Activated T-cell treated with anti-CD3 and anti-CD28 coated beads, Interleukin-2, amount 50 U/mL, for 72 hours (primary cell): ENCODE measurements at regions not wholly inside any gene's neighbourhood (a gene's known extent, or its start where the extent isn't known, plus 50 kb on each side); places are given as distances from the start of the nearest gene placed in this dataset.
"Not testable (repeated sequence)": the region's sequence is repeated elsewhere in the genome, so short reads cannot be mapped to it uniquely, and the experiment has no call there.

ENCODE experiments used
- ATAC-seq, 2 donors: fragments of 150-1000 bp; cut with Tn5 transposase; replicated peaks in 1 of 2; 2 replicates each; pipeline ENCODE4 v1.10.0; 2021; ENCODE audit warnings: moderate library complexity in 2 of 2, mild to moderate bottlenecking in 1 of 2
- DNase-seq, 2 donors: peaks; one replicate each; pipeline ENCODE4 v3.0.0; 2021 to 2022; ENCODE audit warnings: mixed read lengths in 1 of 2
- H3K27ac Mint-ChIP-seq: one replicate; pipeline ENCODE4 v1.8.0; 2022; ENCODE audit warnings: mild to moderate bottlenecking, moderate library complexity, mixed read lengths
- H3K27me3 Mint-ChIP-seq: one replicate; pipeline ENCODE4 v1.8.0; 2022; ENCODE audit warnings: low read depth, mixed read lengths
- H3K36me3 Mint-ChIP-seq, 2 donors: one replicate each; pipeline ENCODE4 v1.8.0; 2022; ENCODE audit warnings: mixed read lengths in 2 of 2, mild to moderate bottlenecking in 1 of 2; ENCODE audit not compliant: insufficient read depth in 2 of 2
- H3K4me1 Mint-ChIP-seq: one replicate; pipeline ENCODE4 v1.8.0; 2022; ENCODE audit warnings: low read depth, mixed read lengths
- H3K4me3 Mint-ChIP-seq, 2 donors: one replicate each; pipeline ENCODE4 v1.8.0; 2022; ENCODE audit warnings: mild to moderate bottlenecking in 2 of 2, mixed read lengths in 2 of 2, moderate library complexity in 2 of 2
- H3K9me3 Mint-ChIP-seq, 2 donors: one replicate each; pipeline ENCODE4 v1.8.0; 2022; ENCODE audit warnings: mixed read lengths in 2 of 2

DNA sequence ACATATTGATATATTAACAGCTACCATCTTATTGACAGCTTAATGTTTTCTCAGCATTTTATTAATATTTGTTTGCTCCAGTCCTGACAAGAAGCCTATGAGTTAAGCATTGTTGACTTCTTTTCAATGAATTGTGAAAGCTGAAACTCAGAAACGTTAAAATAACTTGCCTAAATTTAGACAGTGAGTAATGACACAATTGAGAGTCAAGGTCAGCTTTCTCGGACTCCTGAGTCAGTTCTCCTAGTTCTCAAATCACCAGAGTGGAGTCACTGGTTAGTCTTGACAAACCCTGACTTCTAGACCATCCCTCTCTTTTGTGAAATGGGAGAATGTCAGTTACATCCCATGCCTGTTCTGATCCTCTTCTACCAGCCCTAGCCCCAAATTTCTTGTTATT is 222.7 kb upstream of the ACO1 start:
- no peak for DNase-seq
- no peaks in the 10 kb centered on the region for H3K4me1 Mint-ChIP-seq
- no peaks in the 10 kb centered on the region for H3K9me3 Mint-ChIP-seq
- H3K27me3 Mint-ChIP-seq, result no peaks in the 10 kb centered on the region
- no peak overlapping the region for H3K27ac Mint-ChIP-seq
- no peak for ATAC-seq
- no peaks in the 10 kb centered on the region for H3K36me3 Mint-ChIP-seq
- no peak overlapping the region for H3K4me3 Mint-ChIP-seq

DNA sequence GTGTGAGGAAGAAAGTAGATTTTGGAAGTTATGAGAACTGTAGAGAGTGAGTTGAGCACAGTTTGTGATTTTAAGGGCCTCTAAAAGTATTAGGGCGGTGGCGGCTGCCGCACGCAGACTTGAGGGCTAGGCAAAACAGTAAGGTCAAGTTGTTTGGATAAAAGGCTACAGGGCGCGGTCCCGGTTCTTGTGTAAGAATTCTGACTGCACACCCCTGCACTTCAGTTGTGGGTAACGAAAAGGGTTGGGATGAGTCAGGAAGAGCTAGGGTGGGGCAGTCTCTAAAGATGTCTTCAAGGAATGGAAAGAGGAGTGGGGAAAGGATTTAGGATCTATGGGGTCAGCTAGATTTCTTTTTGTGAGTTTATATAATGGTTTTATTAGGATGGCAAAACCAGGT is 218.1 kb upstream of the ACO1 start:
- not testable (repeated sequence) for H3K9me3 Mint-ChIP-seq, H3K36me3 Mint-ChIP-seq, H3K4me3 Mint-ChIP-seq, H3K4me1 Mint-ChIP-seq, DNase-seq, ATAC-seq, H3K27me3 Mint-ChIP-seq, H3K27ac Mint-ChIP-seq

DNA sequence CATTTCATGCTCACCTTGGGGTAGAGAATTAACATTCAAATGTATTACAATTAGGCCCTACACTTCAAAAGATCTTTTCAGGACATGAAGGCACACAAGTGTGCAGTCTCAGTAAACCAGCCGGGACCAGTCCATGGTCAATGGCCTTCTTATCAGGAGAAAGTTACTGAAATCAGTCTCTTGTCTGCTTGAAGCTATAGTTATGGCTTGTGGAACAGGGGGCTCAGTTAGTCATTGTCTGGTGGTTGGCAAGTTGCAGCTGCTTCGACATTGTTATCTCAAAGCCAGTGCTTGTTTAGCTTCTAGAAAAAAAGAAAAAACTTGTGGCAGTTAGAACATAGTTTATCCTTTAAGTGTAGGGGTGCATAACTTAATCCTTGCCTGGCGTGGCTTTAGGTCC is 213.1 kb upstream of the ACO1 start:
- Mint-ChIP-seq H3K9me3 (no peaks in the 10 kb centered on the region), H3K4me3 (no peak overlapping the region), H3K4me1 (no peaks in the 10 kb centered on the region), H3K27me3 (no peaks in the 10 kb centered on the region), H3K27ac (no peak overlapping the region), H3K36me3 (no peaks in the 10 kb centered on the region)
- DNase-seq (no peak), ATAC-seq (no peak)

DNA sequence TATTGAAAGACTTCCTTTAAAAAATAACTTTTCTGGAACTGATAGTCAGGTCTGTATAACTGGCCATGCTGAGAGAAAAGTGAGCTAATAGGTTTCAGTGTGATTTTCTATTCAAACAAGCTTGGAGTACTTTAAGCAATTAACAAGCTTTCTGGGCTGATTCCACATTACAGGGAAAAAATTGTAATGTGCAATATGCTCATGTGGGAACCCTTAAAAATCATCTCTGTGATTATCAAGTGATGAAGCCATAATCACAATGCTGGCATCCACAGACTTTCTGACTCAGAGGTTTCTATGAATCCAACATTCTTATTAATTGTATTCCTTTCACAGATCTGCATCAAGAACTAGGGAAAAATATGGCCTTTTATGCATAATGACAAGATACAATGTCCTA is 212.2 kb upstream of the ACO1 start:
- Mint-ChIP-seq H3K4me3 (no peak overlapping the region), H3K27me3 (no peaks in the 10 kb centered on the region), H3K4me1 (no peaks in the 10 kb centered on the region), H3K9me3 (no peaks in the 10 kb centered on the region), H3K36me3 (no peaks in the 10 kb centered on the region), H3K27ac (no peak overlapping the region)
- ATAC-seq (no peak), DNase-seq (no peak)

DNA sequence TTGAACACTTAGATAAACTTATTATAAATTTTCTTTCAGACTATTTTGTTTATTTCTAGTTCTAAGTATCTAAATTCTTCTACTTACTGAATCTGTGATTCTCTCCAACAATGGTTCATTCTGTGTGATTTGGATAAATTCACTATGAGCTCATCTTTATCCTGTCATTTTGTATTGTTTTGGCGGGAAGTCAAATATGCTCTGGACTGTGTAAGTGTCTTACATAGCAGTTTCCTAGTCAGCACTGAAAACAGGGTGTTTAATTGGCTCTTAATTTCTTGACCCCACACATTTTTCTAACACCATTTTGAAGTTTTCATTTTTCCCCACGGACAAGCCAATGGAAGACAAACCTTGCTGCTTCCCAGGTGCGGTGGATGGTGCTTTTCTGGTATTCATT is 207.0 kb upstream of the ACO1 start:
- Mint-ChIP-seq H3K4me3 (no peak overlapping the region), H3K4me1 (no peaks in the 10 kb centered on the region), H3K27ac (no peak overlapping the region), H3K36me3 (no peaks in the 10 kb centered on the region), H3K27me3 (no peaks in the 10 kb centered on the region), H3K9me3 (no peaks in the 10 kb centered on the region)
- DNase-seq (no peak), ATAC-seq (no peak)

DNA sequence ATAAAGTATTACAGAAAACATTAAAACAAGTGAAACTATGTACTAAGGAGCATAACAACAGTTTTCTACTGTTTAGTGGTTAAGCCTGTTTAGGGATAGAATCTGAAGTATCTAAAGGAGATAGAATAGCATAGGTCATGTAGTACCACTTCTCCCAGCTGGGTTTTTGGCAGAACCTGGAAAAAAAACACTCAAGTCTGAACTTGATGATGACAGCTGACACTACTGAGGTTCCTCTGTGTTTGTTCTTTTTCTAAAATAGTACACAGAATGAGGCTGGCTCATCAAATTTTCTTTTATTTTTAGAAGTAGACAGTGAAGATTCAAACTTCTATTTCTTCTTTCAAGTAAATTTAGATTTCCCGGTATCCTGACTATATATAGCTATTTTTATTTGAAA is 203.8 kb upstream of the ACO1 start:
- no peak for DNase-seq

DNA sequence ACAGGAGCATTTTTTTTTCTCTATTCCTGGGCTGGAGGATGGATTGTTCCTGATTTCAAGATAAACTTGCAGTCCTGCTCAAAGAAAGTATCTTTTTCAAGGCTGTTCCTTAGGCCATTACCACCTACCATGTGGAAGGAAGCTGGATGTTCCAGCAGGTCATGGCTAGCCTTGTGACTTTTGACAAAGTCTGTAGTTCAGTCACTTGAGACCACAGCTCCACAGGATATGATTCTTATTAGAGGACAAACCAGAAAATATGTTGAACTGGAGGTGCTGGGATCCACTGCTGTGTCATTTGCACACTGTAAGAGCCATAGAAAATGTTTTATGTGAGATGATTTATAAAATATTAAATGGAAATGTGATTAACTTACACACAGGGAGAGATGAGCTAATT is 184.2 kb upstream of the ACO1 start:
- H3K27me3 Mint-ChIP-seq, result no peaks in the 10 kb centered on the region
- DNase-seq (no peak), ATAC-seq (no peak)
- H3K9me3 Mint-ChIP-seq, result no peaks in the 10 kb centered on the region
- H3K4me3 Mint-ChIP-seq, result no peak overlapping the region
- H3K4me1 Mint-ChIP-seq, result no peaks in the 10 kb centered on the region
- H3K36me3 Mint-ChIP-seq, result no peaks in the 10 kb centered on the region
- H3K27ac Mint-ChIP-seq, result no peak overlapping the region

More for the DNA sequence above, 203.8 kb upstream of the ACO1 start:
- Mint-ChIP-seq H3K27ac (no peak overlapping the region), H3K4me3 (no peak overlapping the region), H3K4me1 (no peaks in the 10 kb centered on the region), H3K36me3 (no peaks in the 10 kb centered on the region), H3K9me3 (no peaks in the 10 kb centered on the region), H3K27me3 (no peaks in the 10 kb centered on the region)
- ATAC-seq, result no peak

DNA sequence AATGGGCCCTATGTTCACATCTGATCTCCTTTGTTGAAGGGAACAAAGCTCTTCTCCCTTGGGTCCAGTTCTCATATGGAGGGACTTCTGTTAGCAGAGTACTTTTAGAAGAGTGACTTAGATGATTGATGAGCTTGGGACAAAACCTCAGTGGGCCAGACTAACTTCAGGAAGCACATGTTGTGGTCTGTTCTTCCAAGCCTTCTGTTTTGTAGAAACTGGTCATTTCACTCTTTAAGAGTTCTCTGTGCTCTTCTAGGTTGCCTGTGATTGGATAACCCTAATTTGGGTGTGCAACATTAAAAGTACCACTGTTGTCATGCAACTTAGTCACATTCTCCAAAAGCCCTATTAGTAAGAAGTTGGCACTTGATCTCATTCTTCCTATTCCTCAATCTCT is 183.5 kb upstream of the ACO1 start:
- no peaks in the 10 kb centered on the region for H3K27me3 Mint-ChIP-seq
- H3K36me3 Mint-ChIP-seq, result no peaks in the 10 kb centered on the region
- H3K4me3 Mint-ChIP-seq, result no peak overlapping the region
- no peaks in the 10 kb centered on the region for H3K9me3 Mint-ChIP-seq
- DNase-seq (no peak), ATAC-seq (no peak)
- no peak overlapping the region for H3K27ac Mint-ChIP-seq
- no peaks in the 10 kb centered on the region for H3K4me1 Mint-ChIP-seq

DNA sequence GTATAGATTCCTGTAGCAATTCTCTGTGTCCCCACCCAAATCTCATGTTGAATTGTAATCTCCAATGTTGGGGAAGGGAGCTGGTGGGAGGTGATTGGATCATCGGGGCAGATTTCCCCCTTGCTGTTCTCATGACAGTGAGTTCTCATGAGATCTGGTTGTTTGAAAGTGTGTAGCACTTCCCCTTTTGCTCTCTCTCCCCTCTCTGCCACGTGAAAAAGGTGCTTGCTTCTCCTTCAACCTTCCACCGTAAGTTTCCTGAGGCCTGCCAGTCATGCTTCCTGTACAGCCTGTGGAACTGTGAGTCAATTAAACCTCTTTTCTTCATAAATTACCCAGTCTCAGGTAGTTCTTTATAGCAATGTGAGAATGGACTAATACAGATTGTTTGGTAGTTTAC is 175.3 kb upstream of the ACO1 start:
- H3K9me3 Mint-ChIP-seq, H3K36me3 Mint-ChIP-seq, DNase-seq, H3K27me3 Mint-ChIP-seq, H3K4me3 Mint-ChIP-seq, ATAC-seq, H3K27ac Mint-ChIP-seq, H3K4me1 Mint-ChIP-seq: not testable (repeated sequence)

DNA sequence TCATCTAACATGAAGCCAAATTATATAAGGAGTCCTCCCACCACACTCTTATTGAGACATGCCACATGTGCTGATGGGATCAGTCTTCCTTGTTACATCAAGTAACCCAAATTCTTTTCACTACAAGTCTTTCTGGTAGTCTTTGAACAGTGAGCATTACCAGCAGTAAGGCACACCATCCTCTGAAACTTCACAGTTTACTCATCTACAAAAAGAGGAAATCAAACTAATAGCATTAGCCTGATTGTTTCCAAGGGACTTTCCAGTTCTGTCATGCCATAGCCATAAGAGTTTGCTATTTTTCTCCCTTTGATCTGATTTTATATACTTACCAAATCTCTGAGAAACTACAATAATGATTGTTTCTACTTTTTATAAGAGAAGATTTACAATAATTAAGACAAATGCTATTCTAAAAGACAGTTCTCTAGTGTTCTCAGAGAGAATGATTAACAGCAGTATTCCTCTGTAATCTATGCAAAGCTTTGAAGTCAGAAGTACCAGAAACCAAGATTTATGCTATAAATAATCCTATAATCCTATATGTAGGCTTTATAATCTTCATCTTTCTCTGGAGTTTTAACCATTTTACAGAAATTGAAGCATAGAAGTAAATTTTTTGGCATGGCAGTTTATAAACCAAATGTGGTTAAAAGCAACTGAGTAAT is 166.2 kb upstream of the ACO1 start:
- Mint-ChIP-seq H3K9me3 (peaks cover 0 to 2% of the 10 kb centered on the region in 2 donors), H3K27me3 (no peaks in the 10 kb centered on the region), H3K36me3 (no peaks in the 10 kb centered on the region), H3K4me1 (no peaks in the 10 kb centered on the region), H3K4me3 (no peak overlapping the region), H3K27ac (peak overlapping the region; percentile 40)
- ATAC-seq (no peak), DNase-seq (no peak)

DNA sequence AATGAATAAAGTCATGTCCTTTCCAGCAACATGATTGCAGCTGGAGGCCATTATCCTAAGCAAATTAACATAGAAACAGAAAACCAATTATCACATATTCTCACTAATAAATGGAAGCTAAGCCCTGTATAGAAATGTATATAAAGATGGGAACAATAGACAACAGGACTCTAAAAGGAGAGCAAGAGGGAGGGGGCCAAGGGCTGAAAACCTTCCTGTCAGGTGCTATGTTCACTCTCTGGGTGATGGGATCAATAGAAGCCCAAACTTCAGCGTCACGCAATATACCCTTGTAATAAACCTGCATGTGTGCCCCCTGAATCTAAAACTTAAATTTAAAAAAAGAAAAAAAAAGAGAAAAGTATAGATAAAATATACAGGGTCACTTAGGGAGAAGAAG is 163.7 kb upstream of the ACO1 start:
- H3K4me1 Mint-ChIP-seq, result no peaks in the 10 kb centered on the region

DNA sequence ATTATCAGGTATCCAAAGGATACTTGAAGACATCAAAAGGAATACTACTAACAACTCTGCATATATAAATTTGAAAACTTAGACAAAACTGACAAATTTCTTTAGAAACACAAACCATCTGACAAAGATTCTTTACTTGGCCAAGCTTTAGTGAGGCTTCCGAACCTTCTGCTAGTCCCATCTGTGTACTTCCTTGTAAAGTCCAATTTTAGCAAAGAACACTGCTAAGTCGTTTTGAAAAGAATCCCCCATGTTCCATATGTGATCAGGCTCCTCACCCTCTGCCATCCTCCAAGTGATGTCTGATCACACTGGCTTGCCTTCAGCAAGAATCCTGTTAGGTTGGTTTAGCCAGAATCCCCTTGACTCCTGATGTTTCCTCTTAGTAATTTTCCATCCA is 150.0 kb upstream of the ACO1 start:
- no peaks in the 10 kb centered on the region for H3K4me1 Mint-ChIP-seq
- H3K27ac Mint-ChIP-seq, result no peak overlapping the region
- no peak overlapping the region for H3K4me3 Mint-ChIP-seq
- no peaks in the 10 kb centered on the region for H3K27me3 Mint-ChIP-seq
- peaks cover 0 to 4% of the 10 kb centered on the region in 2 donors for H3K9me3 Mint-ChIP-seq
- no peaks in the 10 kb centered on the region for H3K36me3 Mint-ChIP-seq
- ATAC-seq (no peak), DNase-seq (no peak)

More for the DNA sequence above, 163.7 kb upstream of the ACO1 start:
- Mint-ChIP-seq H3K27ac (no peak overlapping the region), H3K36me3 (no peaks in the 10 kb centered on the region), H3K27me3 (no peaks in the 10 kb centered on the region), H3K9me3 (peaks cover 0 to 2% of the 10 kb centered on the region in 2 donors), H3K4me3 (no peak overlapping the region)
- DNase-seq, result no peak
- ATAC-seq, result no peak

DNA sequence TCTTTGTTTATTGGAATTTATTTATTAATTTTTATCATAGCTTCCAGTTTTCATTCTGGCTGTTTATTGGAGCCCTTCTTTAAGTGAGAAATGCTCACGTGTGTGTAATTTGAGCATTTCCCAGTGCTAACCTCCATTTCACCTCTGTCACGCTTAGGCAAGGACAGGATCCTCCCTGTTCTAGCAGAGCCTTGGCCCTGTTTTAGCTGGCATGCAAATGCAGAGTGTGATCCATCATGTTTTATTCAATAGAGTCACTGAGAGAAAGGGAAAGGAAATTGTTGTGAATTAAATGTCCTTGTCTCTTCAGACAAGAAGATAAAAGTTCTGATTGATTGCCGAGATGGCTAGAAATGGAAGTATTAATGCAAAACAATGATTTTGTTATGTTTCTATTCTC is 137.3 kb upstream of the ACO1 start:
- H3K36me3 Mint-ChIP-seq, result no peaks in the 10 kb centered on the region
- H3K9me3 Mint-ChIP-seq, result no peaks in the 10 kb centered on the region
- H3K27ac Mint-ChIP-seq, result no peak overlapping the region
- ATAC-seq (no peak), DNase-seq (no peak)
- H3K4me1 Mint-ChIP-seq, result no peaks in the 10 kb centered on the region
- H3K4me3 Mint-ChIP-seq, result no peak overlapping the region
- H3K27me3 Mint-ChIP-seq, result no peaks in the 10 kb centered on the region

DNA sequence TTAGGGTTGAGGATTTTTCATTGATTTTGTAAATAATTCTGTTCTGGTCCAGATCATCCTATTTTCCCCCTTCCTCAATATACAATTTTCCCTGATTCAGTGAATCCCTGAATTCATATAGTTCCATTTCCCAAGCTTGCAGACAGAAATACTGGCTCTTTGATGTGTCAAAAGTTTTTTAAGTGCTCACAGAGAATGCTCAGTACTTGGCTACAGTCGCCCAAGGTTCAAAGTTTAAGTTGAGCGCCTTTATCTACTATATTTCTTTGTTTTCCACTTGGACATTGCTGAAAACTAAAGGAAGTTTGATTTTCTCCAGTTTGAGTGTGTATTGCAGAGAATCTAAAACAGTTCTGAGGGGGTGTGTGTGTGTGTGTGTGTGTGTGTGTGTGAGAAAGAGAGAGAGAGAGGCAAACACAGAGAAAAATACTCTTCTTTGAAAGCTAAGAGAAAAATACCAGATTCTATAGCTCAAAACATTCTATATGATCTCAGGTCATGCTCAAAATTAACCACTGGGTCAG is 136.2 kb upstream of the ACO1 start:
- Mint-ChIP-seq H3K4me3 (no peak overlapping the region), H3K4me1 (no peaks in the 10 kb centered on the region), H3K27me3 (peaks cover 6% of the 10 kb centered on the region), H3K9me3 (no peaks in the 10 kb centered on the region), H3K27ac (no peak overlapping the region), H3K36me3 (no peaks in the 10 kb centered on the region)
- ATAC-seq (no peak), DNase-seq (no peak)
